A673 (cell line): ENCODE measurements at regions not wholly inside any gene's neighbourhood (a gene's known extent, or its start where the extent isn't known, plus 50 kb on each side); places are given as distances from the start of the nearest gene placed in this dataset.

Experiments used
- EZH2 ChIP-seq: fragments of 200-600 bp; sonication (generic); IDR thresholded peaks from 2 replicates; pipeline ENCODE4 v1.6.1; 2017; ENCODE audit warnings: borderline replicate concordance, low read depth, mild to moderate bottlenecking, mixed read lengths, antibody characterized with exemption, low read length; ENCODE audit not compliant: poor library complexity, severe bottlenecking
- TF ChIP-seq, protein P1 (sequence below): fragments of 300-800, 200-600 bp; sonication (generic); conservative IDR thresholded peaks from 2 replicates; pipeline ENCODE4 v1.5.1; 2017; ENCODE audit warnings: low read depth, mild to moderate bottlenecking, antibody characterized with exemption, low read length, moderate library complexity, mixed read lengths

DNA sequence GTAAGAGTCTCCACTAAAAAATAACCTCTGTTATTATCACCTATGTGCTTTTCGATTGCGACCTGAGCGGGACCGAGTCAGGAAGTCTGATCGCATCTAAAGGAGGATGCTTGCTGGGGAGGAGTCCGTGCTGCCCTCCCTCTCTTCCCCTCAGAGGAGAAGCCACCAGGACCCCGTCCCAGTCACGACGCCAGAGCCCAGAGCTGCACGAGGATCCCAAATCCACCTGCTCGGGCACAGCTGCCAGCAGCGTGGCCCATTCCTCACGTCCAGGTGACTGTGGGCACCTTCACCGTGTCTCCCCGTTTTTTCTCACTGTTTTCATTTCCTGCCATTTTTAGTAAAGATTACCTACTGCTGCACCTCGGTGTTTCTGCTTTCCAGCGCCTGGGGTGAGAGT is 390.3 kb downstream of the BRD1 start:
- TF ChIP-seq, protein P1, sequence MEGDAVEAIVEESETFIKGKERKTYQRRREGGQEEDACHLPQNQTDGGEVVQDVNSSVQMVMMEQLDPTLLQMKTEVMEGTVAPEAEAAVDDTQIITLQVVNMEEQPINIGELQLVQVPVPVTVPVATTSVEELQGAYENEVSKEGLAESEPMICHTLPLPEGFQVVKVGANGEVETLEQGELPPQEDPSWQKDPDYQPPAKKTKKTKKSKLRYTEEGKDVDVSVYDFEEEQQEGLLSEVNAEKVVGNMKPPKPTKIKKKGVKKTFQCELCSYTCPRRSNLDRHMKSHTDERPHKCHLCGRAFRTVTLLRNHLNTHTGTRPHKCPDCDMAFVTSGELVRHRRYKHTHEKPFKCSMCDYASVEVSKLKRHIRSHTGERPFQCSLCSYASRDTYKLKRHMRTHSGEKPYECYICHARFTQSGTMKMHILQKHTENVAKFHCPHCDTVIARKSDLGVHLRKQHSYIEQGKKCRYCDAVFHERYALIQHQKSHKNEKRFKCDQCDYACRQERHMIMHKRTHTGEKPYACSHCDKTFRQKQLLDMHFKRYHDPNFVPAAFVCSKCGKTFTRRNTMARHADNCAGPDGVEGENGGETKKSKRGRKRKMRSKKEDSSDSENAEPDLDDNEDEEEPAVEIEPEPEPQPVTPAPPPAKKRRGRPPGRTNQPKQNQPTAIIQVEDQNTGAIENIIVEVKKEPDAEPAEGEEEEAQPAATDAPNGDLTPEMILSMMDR = no peak
- no peak for TF ChIP-seq EZH2
